OCI-LY7 (cell line): ENCODE measurements at regions not wholly inside any gene's neighbourhood (a gene's known extent, or its start where the extent isn't known, plus 50 kb on each side); places are given as distances from the start of the nearest gene placed in this dataset.

Source experiments
- BruUV-seq: library from RNA; stranded (reverse); fragments of 400-500 nt; replicated peaks from 2 replicates; lab custom pipeline; 2021; lab: Mats Ljungman, UMichigan
- CTCF ChIA-PET: fragments of 300-600 bp; sonication (Branson Sonifier 250); formaldehyde crosslinking; loops from one replicate; lab custom pipeline; 2022; ENCODE audit warnings: antibody characterized with exemption; ENCODE audit not compliant: unreplicated experiment; lab: Charles Lee
- POLR2A ChIA-PET: fragments of 300-600 bp; sonication (Branson Sonifier 250); formaldehyde crosslinking; loops from one replicate; lab custom pipeline; 2022; ENCODE audit warnings: antibody characterized with exemption; lab: Charles Lee
- DNase-seq: peaks from one replicate; pipeline ENCODE4 v3.0.0-alpha.2; 2015; ENCODE audit warnings: low spot score
- H2AFZ ChIP-seq: fragments of 200-600 bp; sonication (generic), shearing (Covaris generic); 2 replicates; pipeline ENCODE4 v1.6.1; 2014; ENCODE audit warnings: mild to moderate bottlenecking, antibody characterized with exemption, low read length, moderate library complexity
- H3K27ac ChIP-seq: fragments of 200-600 bp; sonication (generic); 2 replicates; pipeline ENCODE4 v1.5.1; 2014; ENCODE audit warnings: mixed run types, low read depth, mild to moderate bottlenecking, moderate library complexity, low read length, inconsistent platforms; ENCODE audit not compliant: poor library complexity, severe bottlenecking
- H3K36me3 ChIP-seq: fragments of 200-600 bp; sonication (generic); 2 replicates; pipeline ENCODE4 v1.6.1; 2014; ENCODE audit warnings: mild to moderate bottlenecking, antibody characterized with exemption, low read length, moderate library complexity, mixed read lengths; ENCODE audit not compliant: insufficient read depth
- H3K4me1 ChIP-seq: fragments of 200-600 bp; sonication (generic); 2 replicates; pipeline ENCODE4 v1.5.1; 2014; ENCODE audit warnings: mild to moderate bottlenecking, low read length; ENCODE audit not compliant: insufficient read depth, poor library complexity, severe bottlenecking
- H3K4me2 ChIP-seq: fragments of 200-600 bp; sonication (generic); 2 replicates; pipeline ENCODE4 v1.6.1; 2014; ENCODE audit warnings: mild to moderate bottlenecking, low read length
- H3K4me3 ChIP-seq: fragments of 200-600 bp; sonication (generic); 2 replicates; pipeline ENCODE4 v1.5.1; 2014; ENCODE audit warnings: mild to moderate bottlenecking, low read depth, low read length; ENCODE audit not compliant: poor library complexity, severe bottlenecking
- H3K79me2 ChIP-seq: fragments of 200-600 bp; sonication (generic); 2 replicates; pipeline ENCODE4 v1.6.1; 2016; ENCODE audit warnings: low read depth, mild to moderate bottlenecking, low read length, moderate library complexity, mixed read lengths; ENCODE audit not compliant: insufficient read depth
- H3K9me2 ChIP-seq: fragments of 200-600 bp; sonication (generic); 2 replicates; pipeline ENCODE4 v1.6.1; 2016; ENCODE audit warnings: mild to moderate bottlenecking, low read length, mixed read lengths; ENCODE audit not compliant: insufficient read depth
- H3K9me3 ChIP-seq: fragments of 200-600 bp; sonication (generic); 2 replicates; pipeline ENCODE4 v1.6.1; 2014; ENCODE audit warnings: mild to moderate bottlenecking, mixed run types, low read length, mixed read lengths
- H4K20me1 ChIP-seq: fragments of 200-600 bp; sonication (generic); 2 replicates; pipeline ENCODE4 v1.6.1; 2014; ENCODE audit warnings: mild to moderate bottlenecking, antibody characterized with exemption, low read length, moderate library complexity, mixed read lengths; ENCODE audit not compliant: insufficient read depth
- CTCF ChIP-seq: fragments of 200-600 bp; sonication (generic); conservative IDR thresholded peaks from 2 replicates; pipeline ENCODE4 v1.5.1; 2014; ENCODE audit warnings: mild to moderate bottlenecking, antibody characterized with exemption, low read length, moderate library complexity, mixed read lengths
- EZH2phosphoT487 ChIP-seq: fragments of 200-600 bp; sonication (generic); IDR thresholded peaks from 2 replicates; pipeline ENCODE4 v1.6.1; 2018; ENCODE audit warnings: low read depth, borderline replicate concordance, mild to moderate bottlenecking, mixed run types, antibody characterized with exemption, low read length, moderate library complexity, mixed read lengths
- intact Hi-C: fragments of 100-400 bp; cut with micrococcal nuclease; formaldehyde crosslinking; loops from one replicate; pipeline ENCODE4 v1.10.0; 2022; ENCODE audit not compliant: unreplicated experiment

- no TSS peak for BruUV-seq
- Histone ChIP-seq H3K4me2 (no peak overlapping the region), H4K20me1 (no peaks in the 10 kb centered on the region), H3K36me3 (no peaks in the 10 kb centered on the region), H3K4me3 (no peak overlapping the region), H2AFZ (no peak overlapping the region), H3K4me1 (no peaks in the 10 kb centered on the region), H3K27ac (no peak overlapping the region), H3K79me2 (no peaks in the 10 kb centered on the region), H3K9me2 (no peaks in the 10 kb centered on the region), H3K9me3 (no peaks in the 10 kb centered on the region)
- POLR2A ChIA-PET: no interaction called here
- CTCF ChIA-PET: no interaction called here
- TF ChIP-seq CTCF: no peak
- TF ChIP-seq EZH2phosphoT487: no peak
- no peak for DNase-seq
- intact Hi-C loops: no loop called here
Measured at GRCh38 chr4:132707955-132708354, 441.1 kb upstream of the PCDH10 start.

- CTCF ChIA-PET: no interaction called here
Measured at GRCh38 chr4:132709056-132709455, 440.0 kb upstream of the PCDH10 start.

GRCh38 chr4:132710971-132711370 lies 438.1 kb upstream of the PCDH10 start:
- no TSS peak for BruUV-seq
- intact Hi-C loops: no loop called here
- Histone ChIP-seq H3K27ac (no peak overlapping the region), H3K9me2 (no peaks in the 10 kb centered on the region), H3K4me1 (no peaks in the 10 kb centered on the region), H3K79me2 (no peaks in the 10 kb centered on the region), H3K36me3 (no peaks in the 10 kb centered on the region), H3K9me3 (no peaks in the 10 kb centered on the region), H4K20me1 (no peaks in the 10 kb centered on the region), H3K4me2 (no peak overlapping the region), H3K4me3 (no peak overlapping the region), H2AFZ (no peak overlapping the region)
- TF ChIP-seq EZH2phosphoT487 (no peak), CTCF (no peak)
- ChIA-PET CTCF (no interaction called here), POLR2A (no interaction called here)
- DNase-seq: no peak

More at GRCh38 chr4:132709056-132709455, 440.0 kb upstream of the PCDH10 start:
- intact Hi-C loops: no loop called here
- Histone ChIP-seq H3K36me3 (no peaks in the 10 kb centered on the region), H3K4me2 (no peak overlapping the region), H4K20me1 (no peaks in the 10 kb centered on the region), H3K27ac (no peak overlapping the region), H3K79me2 (no peaks in the 10 kb centered on the region), H3K9me2 (no peaks in the 10 kb centered on the region), H3K4me3 (no peak overlapping the region), H3K9me3 (no peaks in the 10 kb centered on the region), H3K4me1 (no peaks in the 10 kb centered on the region), H2AFZ (no peak overlapping the region)
- TF ChIP-seq EZH2phosphoT487 (no peak), CTCF (no peak)
- BruUV-seq: no TSS peak
- no peak for DNase-seq
- POLR2A ChIA-PET: interaction anchor here (0.6 kb wide), 1 partner anchor 9 kb away, joined by 3 read pairs; no protein-coding TSS in a partner anchor
